Naive thymus-derived CD4-positive, alpha-beta T cell (primary cell): ENCODE measurements at regions not wholly inside any gene's neighbourhood (a gene's known extent, or its start where the extent isn't known, plus 50 kb on each side); places are given as distances from the start of the nearest gene placed in this dataset.

ENCODE experiments used
- ATAC-seq: fragments of 150-1000 bp; cut with Tn5 transposase; 2 replicates; pipeline ENCODE4 v1.10.0; 2021; ENCODE audit warnings: mild to moderate bottlenecking, moderate library complexity
- CTCF ChIA-PET: fragments of 350-600 bp; sonication (Branson Sonifier 250); formaldehyde crosslinking; loops from one replicate; lab custom pipeline; 2021; ENCODE audit warnings: antibody characterized with exemption; lab: Charles Lee
- POLR2A ChIA-PET: fragments of 350-600 bp; sonication (Branson Sonifier 250); formaldehyde crosslinking; loops from one replicate; lab custom pipeline; 2021; ENCODE audit warnings: antibody characterized with exemption, inconsistent platforms; lab: Charles Lee
- DNase-seq, 9 donors: peaks; one replicate each; pipeline versions ENCODE4 v3.0.0 to v3.0.0-alpha.2; 2020 to 2022; ENCODE audit warnings: mixed read lengths in 1 of 9
- H3K27ac ChIP-seq: one replicate; pipeline ENCODE4 v1.7.0; 2013; ENCODE audit warnings: mild to moderate bottlenecking, low read depth, low read length, moderate library complexity
- H3K27me3 ChIP-seq, 2 donors: one replicate each; pipeline ENCODE4 v1.7.0; 2013; ENCODE audit warnings: low read length in 2 of 2, mild to moderate bottlenecking in 2 of 2, moderate library complexity in 2 of 2; ENCODE audit not compliant: control insufficient read depth in 2 of 2, insufficient read depth in 2 of 2
- H3K36me3 ChIP-seq, 3 experiments: 1 replicate in 2 of 3; 2 replicates in 1 of 3; pipeline ENCODE4 v1.7.0; 2013; ENCODE audit warnings: low read length in 3 of 3, mild to moderate bottlenecking in 3 of 3, moderate library complexity in 1 of 3; ENCODE audit not compliant: insufficient read depth in 3 of 3, control insufficient read depth in 2 of 3
- H3K4me1 ChIP-seq, 2 donors: one replicate each; pipeline ENCODE4 v1.7.0; 2013; ENCODE audit warnings: low read length in 2 of 2, mild to moderate bottlenecking in 2 of 2, moderate library complexity in 1 of 2; ENCODE audit not compliant: control insufficient read depth in 2 of 2, insufficient read depth in 2 of 2
- H3K4me3 ChIP-seq: 2 replicates; pipeline ENCODE4 v1.7.0; 2013; ENCODE audit warnings: mild to moderate bottlenecking, low read length
- H3K9me3 ChIP-seq, 3 experiments: 1 replicate in 2 of 3; 2 replicates in 1 of 3; pipeline ENCODE4 v1.7.0; 2013; ENCODE audit warnings: low read length in 3 of 3; ENCODE audit not compliant: control insufficient read depth in 2 of 3
- H3K27ac Mint-ChIP-seq, 9 donors: one replicate each; pipeline ENCODE4 v1.8.0; 2020 to 2022; ENCODE audit warnings: mixed read lengths in 9 of 9, mild to moderate bottlenecking in 8 of 9, moderate library complexity in 5 of 9, inconsistent platforms in 2 of 9
- H3K27me3 Mint-ChIP-seq, 5 donors: one replicate each; pipeline ENCODE4 v1.8.0; 2021 to 2022; ENCODE audit warnings: mixed read lengths in 5 of 5, mild to moderate bottlenecking in 1 of 5
- H3K36me3 Mint-ChIP-seq, 5 donors: one replicate each; pipeline ENCODE4 v1.8.0; 2020 to 2022; ENCODE audit warnings: mixed read lengths in 5 of 5, mild to moderate bottlenecking in 3 of 5, inconsistent platforms in 1 of 5
- H3K4me1 Mint-ChIP-seq, 7 donors: one replicate each; pipeline ENCODE4 v1.8.0; 2020 to 2022; ENCODE audit warnings: mixed read lengths in 7 of 7, mild to moderate bottlenecking in 3 of 7, inconsistent platforms in 1 of 7
- H3K4me3 Mint-ChIP-seq, 10 donors: one replicate each; pipeline ENCODE4 v1.8.0; 2020 to 2022; ENCODE audit warnings: mild to moderate bottlenecking in 10 of 10, mixed read lengths in 10 of 10, moderate library complexity in 6 of 10, inconsistent platforms in 2 of 10
- H3K9me3 Mint-ChIP-seq, 11 donors: one replicate each; pipeline ENCODE4 v1.8.0; 2020 to 2022; ENCODE audit warnings: mixed read lengths in 11 of 11, mild to moderate bottlenecking in 4 of 11, inconsistent platforms in 1 of 11, moderate library complexity in 1 of 11
- intact Hi-C, 2 donors: fragments of 100-400 bp; cut with micrococcal nuclease; formaldehyde crosslinking; loops; one replicate each; pipeline ENCODE4 v1.15.1; 2023

- Histone ChIP-seq H3K27me3 (no peaks in the 10 kb centered on the region), H3K9me3 (peaks cover 0 to 7% (median 0%) of the 10 kb centered on the region in 3 experiments), H3K4me1 (no peaks in the 10 kb centered on the region), H3K4me3 (no peak overlapping the region), H3K36me3 (no peaks in the 10 kb centered on the region), H3K27ac (no peak overlapping the region)
- POLR2A ChIA-PET: no interaction called here
- intact Hi-C loops: no loop called here
- CTCF ChIA-PET: no interaction called here
- no peak overlapping the region for H3K27ac Mint-ChIP-seq
- peaks cover 1 to 28% (median 9%) of the 10 kb centered on the region in 5 donors for H3K27me3 Mint-ChIP-seq
- DNase-seq: no peak
- no peak for ATAC-seq
- H3K9me3 Mint-ChIP-seq: peaks cover 0 to 42% (median 16%) of the 10 kb centered on the region in 11 donors
- H3K4me1 Mint-ChIP-seq: no peaks in the 10 kb centered on the region
- H3K4me3 Mint-ChIP-seq: no peak overlapping the region
- H3K36me3 Mint-ChIP-seq: no peaks in the 10 kb centered on the region
Observed at GRCh38 chr11:130729193-130729592, 187.1 kb downstream of the SNX19 start.

- Histone ChIP-seq H3K4me1 (no peaks in the 10 kb centered on the region), H3K36me3 (no peaks in the 10 kb centered on the region), H3K27me3 (no peaks in the 10 kb centered on the region), H3K9me3 (peaks cover 0 to 7% (median 0%) of the 10 kb centered on the region in 3 experiments), H3K27ac (no peak overlapping the region), H3K4me3 (no peak overlapping the region)
- DNase-seq (no peak), ATAC-seq (no peak)
- Mint-ChIP-seq H3K27me3 (peaks cover 1 to 28% (median 9%) of the 10 kb centered on the region in 5 donors), H3K4me3 (no peak overlapping the region), H3K9me3 (peaks cover 0 to 48% (median 17%) of the 10 kb centered on the region in 11 donors), H3K36me3 (peaks cover 0 to 3% (median 0%) of the 10 kb centered on the region in 5 donors), H3K4me1 (peaks cover 0 to under 1% (median 0%) of the 10 kb centered on the region in 7 donors), H3K27ac (no peak overlapping the region)
- CTCF ChIA-PET: no interaction called here
- intact Hi-C loops: no loop called here
- POLR2A ChIA-PET: no interaction called here
Observed at GRCh38 chr11:130729678-130730300, 186.5 kb downstream of the SNX19 start.

GRCh38 chr11:130731401-130731800 is 184.9 kb downstream of the SNX19 start:
- Histone ChIP-seq H3K4me1 (no peaks in the 10 kb centered on the region), H3K27me3 (no peaks in the 10 kb centered on the region), H3K27ac (no peak overlapping the region), H3K36me3 (no peaks in the 10 kb centered on the region), H3K9me3 (peaks cover 0 to 7% (median 0%) of the 10 kb centered on the region in 3 experiments), H3K4me3 (no peak overlapping the region)
- Mint-ChIP-seq H3K36me3 (peaks cover 0 to 3% (median 0%) of the 10 kb centered on the region in 5 donors), H3K4me3 (no peak overlapping the region), H3K4me1 (peaks cover 0 to 9% (median 0%) of the 10 kb centered on the region in 7 donors), H3K9me3 (peaks cover 0 to 53% (median 22%) of the 10 kb centered on the region in 11 donors), H3K27ac (no peak overlapping the region), H3K27me3 (peaks cover 0 to 36% (median 3%) of the 10 kb centered on the region in 5 donors)
- no peak for ATAC-seq
- intact Hi-C loops: no loop called here
- ChIA-PET POLR2A (no interaction called here), CTCF (no interaction called here)
- DNase-seq: no peak

- H3K9me3 Mint-ChIP-seq: peaks cover 0 to 57% (median 22%) of the 10 kb centered on the region in 11 donors
- CTCF ChIA-PET: no interaction called here
- intact Hi-C loops: no loop called here
- no peak for ATAC-seq
- peaks cover 0 to 11% (median 2%) of the 10 kb centered on the region in 7 donors for H3K4me1 Mint-ChIP-seq
- DNase-seq: no peak
- H3K27ac Mint-ChIP-seq: no peak overlapping the region
- POLR2A ChIA-PET: no interaction called here
- peaks cover 0 to 3% (median 0%) of the 10 kb centered on the region in 5 donors for H3K36me3 Mint-ChIP-seq
- peaks cover 0 to 7% (median 0%) of the 10 kb centered on the region in 3 experiments for H3K9me3 ChIP-seq
- no peaks in the 10 kb centered on the region for H3K4me1 ChIP-seq
- peaks cover 0 to 36% (median 1%) of the 10 kb centered on the region in 5 donors for H3K27me3 Mint-ChIP-seq
- H3K4me3 ChIP-seq: no peak overlapping the region
- H3K27ac ChIP-seq: no peak overlapping the region
- no peaks in the 10 kb centered on the region for H3K27me3 ChIP-seq
- H3K36me3 ChIP-seq: no peaks in the 10 kb centered on the region
- H3K4me3 Mint-ChIP-seq: no peak overlapping the region
Observed at GRCh38 chr11:130732476-130732875, 183.8 kb downstream of the SNX19 start.

GRCh38 chr11:130737041-130737830 is 179.0 kb downstream of the SNX19 start:
- Histone ChIP-seq H3K27ac (no peak overlapping the region), H3K27me3 (no peaks in the 10 kb centered on the region), H3K4me1 (no peaks in the 10 kb centered on the region), H3K36me3 (no peaks in the 10 kb centered on the region), H3K4me3 (no peak overlapping the region), H3K9me3 (no peaks in the 10 kb centered on the region)
- ATAC-seq (no peak), DNase-seq (no peak)
- H3K4me3 Mint-ChIP-seq: no peak overlapping the region
- peaks cover 3 to 57% (median 19%) of the 10 kb centered on the region in 11 donors for H3K9me3 Mint-ChIP-seq
- intact Hi-C loops: no loop called here
- peaks cover 0 to 19% (median 0%) of the 10 kb centered on the region in 5 donors for H3K27me3 Mint-ChIP-seq
- ChIA-PET CTCF (no interaction called here), POLR2A (no interaction called here)
- peaks cover 0 to 17% (median 2%) of the 10 kb centered on the region in 7 donors for H3K4me1 Mint-ChIP-seq
- H3K27ac Mint-ChIP-seq: no peak overlapping the region
- H3K36me3 Mint-ChIP-seq: peaks cover 0 to 12% (median 3%) of the 10 kb centered on the region in 5 donors

- no peak for DNase-seq
- Histone ChIP-seq H3K27me3 (no peaks in the 10 kb centered on the region), H3K27ac (no peak overlapping the region), H3K9me3 (no peaks in the 10 kb centered on the region), H3K4me3 (no peak overlapping the region), H3K36me3 (no peaks in the 10 kb centered on the region), H3K4me1 (no peaks in the 10 kb centered on the region)
- Mint-ChIP-seq H3K36me3 (peaks cover 0 to 12% (median 3%) of the 10 kb centered on the region in 5 donors), H3K27ac (no peak overlapping the region), H3K4me1 (peaks cover 0 to 17% (median 2%) of the 10 kb centered on the region in 7 donors), H3K4me3 (no peak overlapping the region), H3K27me3 (peaks cover 0 to 14% (median 4%) of the 10 kb centered on the region in 5 donors), H3K9me3 (peaks cover 3 to 50% (median 19%) of the 10 kb centered on the region in 11 donors)
- ATAC-seq: no peak
- POLR2A ChIA-PET: no interaction called here
- intact Hi-C loops: no loop called here
- CTCF ChIA-PET: no interaction called here
Observed at GRCh38 chr11:130737866-130738431, 178.3 kb downstream of the SNX19 start.
